HuH-7 (cell line): ENCODE measurements at regions not wholly inside any gene's neighbourhood (a gene's known extent, or its start where the extent isn't known, plus 50 kb on each side); places are given as distances from the start of the nearest gene placed in this dataset.
"Not testable (repeated sequence)": the region's sequence is repeated elsewhere in the genome, so short reads cannot be mapped to it uniquely, and the experiment has no call there.

ENCODE experiments used
- DNase-seq: peaks from one replicate; pipeline ENCODE4 v3.0.0; 2011; ENCODE audit warnings: low spot score

DNA sequence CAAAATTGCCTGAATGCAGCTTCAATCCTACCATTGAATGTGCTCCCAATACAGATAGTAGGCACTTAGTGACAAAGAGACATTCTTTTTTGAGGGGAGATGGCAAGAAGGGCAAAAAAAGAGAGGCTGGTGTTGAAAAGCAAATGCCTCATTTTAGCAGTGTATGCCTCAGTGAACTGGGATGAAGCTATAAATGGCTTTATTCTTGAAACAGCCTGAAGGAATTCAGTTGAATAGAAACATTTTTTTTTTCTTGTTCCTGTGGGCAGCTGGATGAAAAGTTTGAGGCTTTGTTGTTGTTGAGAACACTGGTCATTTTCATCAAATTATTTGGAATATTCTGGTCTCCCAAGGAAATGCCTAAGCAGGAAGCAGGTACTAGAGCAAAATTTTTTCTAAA, 228.9 kb downstream of the RNF144A start:
- no peak for DNase-seq

DNA sequence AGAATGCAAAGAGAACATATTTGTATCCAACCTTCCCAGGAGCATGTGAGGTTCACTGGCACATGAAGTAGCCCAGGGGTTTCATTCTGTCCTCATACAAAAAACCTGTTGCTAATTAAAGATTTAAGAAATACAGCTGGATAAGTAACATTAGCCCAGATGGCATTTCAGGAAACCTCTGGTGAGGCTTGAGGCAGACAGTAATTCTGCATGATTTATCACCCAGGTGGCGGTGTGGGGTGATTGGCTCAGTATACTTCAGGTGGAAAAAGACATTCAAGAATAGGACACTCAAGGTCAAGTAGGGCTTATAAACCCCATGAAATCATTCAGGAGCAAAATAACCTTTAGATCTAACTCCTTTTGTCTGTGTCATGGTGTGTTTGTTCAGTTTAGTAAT, 237.4 kb downstream of the RNF144A start:
- no peak for DNase-seq

GRCh38 chr2:7161501-7161900, 244.3 kb downstream of the RNF144A start:
- no peak for DNase-seq

DNA sequence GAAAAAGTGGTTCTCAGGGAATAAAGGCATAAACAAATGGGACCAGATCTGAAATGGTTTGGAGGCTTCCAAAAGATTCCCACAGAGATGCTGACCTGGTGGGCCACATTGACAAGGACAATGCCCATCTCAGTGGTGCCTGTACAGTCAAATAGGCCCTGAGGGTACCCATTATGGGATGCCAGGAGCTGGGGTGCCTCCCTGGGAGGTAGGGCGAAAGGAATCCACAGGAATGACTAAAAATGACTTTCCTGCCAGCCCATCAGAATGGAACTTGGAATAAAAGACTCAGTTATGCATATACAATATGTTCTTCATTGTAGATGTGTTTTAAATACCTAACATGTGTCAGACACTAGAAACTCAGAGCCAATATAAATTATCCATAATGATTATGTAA, 248.5 kb downstream of the RNF144A start:
- no peak for DNase-seq

- DNase-seq = no peak
These were observed 250.7 kb downstream of the RNF144A start for GRCh38 chr2:7167801-7168411.

- no peak for DNase-seq
These were observed 252.4 kb downstream of the RNF144A start for GRCh38 chr2:7169593-7169992.

DNA sequence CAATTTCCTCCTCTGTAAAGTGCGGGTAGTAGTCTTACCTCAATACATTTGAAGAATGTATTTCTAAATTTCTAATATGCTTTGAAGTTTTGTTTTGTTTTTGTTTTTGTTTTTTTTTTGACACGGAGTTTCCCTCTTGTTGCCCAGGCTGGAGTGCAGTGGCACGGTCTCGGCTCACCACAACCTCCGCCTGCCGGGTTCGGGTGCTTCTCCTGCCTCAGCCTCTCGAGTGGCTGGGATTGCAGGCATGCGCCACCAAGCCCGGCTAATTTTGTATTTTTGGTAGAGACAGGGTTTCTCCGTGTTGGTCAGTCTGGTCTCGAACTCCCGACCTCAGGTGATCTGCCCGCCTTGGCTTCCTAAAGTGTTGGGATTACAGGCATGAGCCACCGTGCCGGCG, 261.8 kb downstream of the RNF144A start:
- not testable (repeated sequence) for DNase-seq

- peak; percentile 5 for DNase-seq
These were observed 263.6 kb downstream of the RNF144A start for GRCh38 chr2:7180638-7181370.

DNA sequence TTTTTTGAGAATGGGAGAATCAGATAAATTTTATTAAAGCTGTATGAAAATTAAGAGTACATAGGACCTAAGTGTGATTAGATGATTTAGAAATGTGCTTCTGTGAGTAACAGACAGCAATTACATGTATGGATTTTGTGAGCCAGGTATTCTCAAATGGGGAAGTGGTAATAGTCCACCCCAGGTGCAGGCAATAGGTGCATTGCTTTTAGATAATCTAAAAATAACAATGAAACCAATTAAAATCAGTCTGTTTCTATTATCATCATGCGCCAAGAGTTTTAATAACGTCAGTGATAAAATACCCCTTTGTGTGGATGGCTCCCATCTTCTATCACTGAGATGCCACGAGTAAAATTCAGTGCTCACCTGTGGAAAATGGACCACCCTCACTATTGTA, 265.3 kb downstream of the RNF144A start:
- no peak for DNase-seq

GRCh38 chr2:7189106-7189505, 271.9 kb downstream of the RNF144A start:
- no peak for DNase-seq

DNA sequence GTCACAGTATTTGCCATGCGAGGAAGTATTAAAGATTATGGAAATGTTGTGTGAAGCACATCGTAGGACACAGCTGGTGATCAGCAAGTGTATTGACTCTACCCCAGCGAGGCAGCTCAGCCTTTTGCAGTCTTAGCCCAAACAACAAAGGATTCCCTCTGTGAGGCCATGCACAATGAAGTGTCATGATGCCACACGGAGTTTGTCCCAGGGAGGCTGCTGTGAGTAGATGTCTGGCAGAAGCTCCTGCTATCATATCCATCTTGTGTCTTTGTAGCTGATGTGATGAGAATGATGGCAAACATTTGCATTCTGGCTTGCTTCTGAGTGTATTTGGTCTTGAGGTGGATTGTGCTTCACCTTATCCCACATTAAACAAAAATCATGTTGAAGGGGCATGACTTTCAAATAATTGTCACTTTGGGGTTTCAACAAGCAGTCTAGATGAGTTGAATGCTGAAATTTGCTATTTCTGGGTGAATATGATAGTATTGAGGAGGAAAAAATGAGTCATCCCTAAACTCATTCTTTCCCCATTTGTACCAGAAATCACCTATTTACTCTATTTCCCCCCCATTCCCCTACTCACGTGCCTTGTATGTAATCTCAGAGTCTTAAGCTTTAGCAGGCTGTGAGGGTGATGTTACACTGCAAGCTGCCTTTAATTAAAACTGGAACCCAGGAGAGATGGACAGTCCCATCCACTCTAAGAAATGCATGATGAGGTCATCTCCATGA, 273.5 kb downstream of the RNF144A start:
- no peak for DNase-seq

DNA sequence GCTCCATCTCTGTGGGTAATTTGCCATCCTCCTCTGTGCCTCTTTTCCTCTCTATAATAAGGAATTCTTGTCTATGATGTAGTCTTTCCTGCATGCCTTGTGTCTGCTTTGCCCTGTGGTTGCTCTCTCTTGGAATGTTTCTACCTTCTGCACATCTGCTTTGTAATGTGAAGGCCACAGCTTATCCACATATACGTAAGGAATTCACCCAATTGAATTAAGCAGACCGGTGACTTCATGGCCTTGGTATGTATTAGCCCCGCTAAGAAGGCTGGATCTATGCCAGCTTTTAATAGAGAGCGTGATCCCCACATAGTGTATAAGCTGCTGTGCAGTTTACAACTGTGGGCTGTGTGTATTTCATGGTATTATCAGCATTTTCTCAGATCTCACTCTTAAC, 274.7 kb downstream of the RNF144A start:
- no peak for DNase-seq

- DNase-seq = no peak
These were observed 276.2 kb downstream of the RNF144A start for GRCh38 chr2:7193457-7193856.

GRCh38 chr2:7194950-7195349, 277.7 kb downstream of the RNF144A start:
- no peak for DNase-seq

DNA sequence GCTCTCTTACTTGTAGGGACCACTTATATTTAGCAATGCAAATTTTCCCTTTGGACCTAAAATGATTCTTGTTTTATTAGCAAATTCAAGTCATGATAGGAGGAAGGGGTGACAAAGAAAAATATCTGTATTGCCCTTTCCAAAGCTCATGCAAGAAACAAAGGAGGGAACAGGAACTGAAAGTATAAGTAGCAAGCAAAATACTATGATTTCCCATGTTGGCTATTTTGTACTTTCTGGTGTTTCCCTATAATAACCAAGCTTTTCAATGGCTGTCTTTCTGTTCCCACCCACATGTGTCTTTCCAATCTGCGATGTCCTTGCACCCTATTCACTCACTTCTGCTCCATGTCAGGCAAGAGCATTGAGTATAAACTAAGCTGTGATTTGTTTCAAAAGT, 279.7 kb downstream of the RNF144A start:
- DNase-seq = no peak

DNA sequence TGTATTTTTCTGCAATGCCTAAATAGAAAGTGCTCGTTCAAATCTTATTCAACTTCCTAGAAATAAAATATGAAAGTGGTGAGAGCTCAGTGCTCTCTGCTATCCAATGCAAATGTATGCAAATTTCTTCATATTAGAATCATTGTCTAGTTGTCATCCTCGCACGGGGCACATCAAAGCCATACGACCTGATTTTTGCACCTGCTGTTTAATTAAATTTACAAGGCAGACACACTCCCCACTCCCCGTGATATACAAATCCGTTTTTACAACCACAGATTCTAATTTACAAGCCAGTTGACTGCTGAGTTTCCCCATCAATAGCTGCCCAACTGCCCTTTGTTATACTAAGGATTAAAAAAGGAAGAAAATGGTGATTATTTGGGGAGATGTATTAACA, 284.6 kb downstream of the RNF144A start:
- DNase-seq = no peak

GRCh38 chr2:7203056-7203467, 285.9 kb downstream of the RNF144A start:
- peak; percentile 23 for DNase-seq

- no peak for DNase-seq
These were observed 288.1 kb downstream of the RNF144A start for GRCh38 chr2:7205151-7205830.

GRCh38 chr2:7206111-7206810, 289.0 kb downstream of the RNF144A start:
- no peak for DNase-seq

DNA sequence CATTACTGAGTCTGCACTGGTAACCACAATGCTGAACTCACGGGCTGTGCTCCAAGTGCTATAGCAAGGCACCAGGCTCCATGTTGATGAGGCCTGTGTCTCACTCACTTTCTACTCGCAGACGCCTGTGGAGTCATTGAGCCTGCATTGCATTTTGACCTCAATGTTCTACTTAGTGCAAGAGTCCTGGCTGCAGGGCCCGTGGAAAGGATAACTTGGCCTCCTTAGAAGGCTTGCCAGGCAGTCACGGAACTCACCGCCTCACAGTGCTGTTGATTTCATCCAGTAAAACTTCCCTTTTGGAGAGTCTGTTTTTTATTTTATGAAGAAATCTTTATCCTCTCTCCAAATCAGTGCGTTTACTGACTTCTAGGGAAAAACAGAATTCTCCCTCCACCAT, 290.4 kb downstream of the RNF144A start:
- DNase-seq = no peak

GRCh38 chr2:7209757-7210555, 292.7 kb downstream of the RNF144A start:
- no peak for DNase-seq
